ENCODE measurements at regions not wholly inside any gene's neighbourhood (a gene's known extent, or its start where the extent isn't known, plus 50 kb on each side); places are given as distances from the start of the nearest gene placed in this dataset.
"Not testable (repeated sequence)": the region's sequence is repeated elsewhere in the genome, so short reads cannot be mapped to it uniquely, and the experiment has no call there.

DNA sequence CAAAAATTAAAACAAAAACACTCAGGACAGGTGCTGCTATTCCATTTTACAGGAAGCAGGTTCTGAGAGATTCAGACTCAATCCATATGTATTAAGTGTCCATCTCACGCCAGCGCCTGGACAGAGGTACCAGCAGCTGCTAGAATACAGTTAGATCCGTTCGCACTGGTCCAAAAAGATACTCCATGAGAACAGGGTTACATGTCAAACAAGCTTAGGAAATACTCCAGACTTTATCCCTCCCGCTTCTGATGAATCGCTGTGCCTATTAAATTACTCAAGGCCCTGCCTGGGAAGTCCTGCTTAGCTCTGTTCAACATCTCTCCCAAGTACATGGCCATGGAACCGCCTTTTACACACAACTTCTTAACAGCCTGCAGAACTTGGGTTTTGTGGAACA is 50.2 kb upstream of the SLC35C1 start:
- no peak for DNase-seq

DNA sequence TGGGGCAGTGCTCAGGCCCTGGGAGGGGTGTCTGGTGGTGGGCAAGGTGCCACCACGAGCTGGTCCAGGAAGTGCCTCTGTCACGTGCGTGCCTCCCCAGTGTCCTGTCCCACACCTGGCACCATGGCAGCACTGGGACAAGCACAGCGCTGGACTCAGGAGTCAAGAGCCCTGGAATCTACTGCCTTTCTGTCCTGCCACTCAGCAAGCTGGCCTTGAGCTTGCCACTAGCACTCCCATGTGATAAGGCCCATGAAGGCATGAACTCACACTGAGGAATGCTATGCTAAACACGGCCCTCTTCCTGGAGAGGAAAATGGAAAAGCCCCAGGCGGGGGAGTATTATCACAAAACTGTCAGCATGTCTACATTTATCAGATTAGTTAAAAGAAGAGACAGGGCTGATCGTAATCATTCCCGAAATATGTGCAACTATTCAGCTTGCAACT is 50.7 kb upstream of the SLC35C1 start:
- no peak for DNase-seq

- DNase-seq, result peak; percentile 33
Observed at GRCh38 chr11:45752106-45752505, 52.8 kb upstream of the SLC35C1 start.

- DNase-seq, result peak; percentile 82
Observed at GRCh38 chr11:45751430-45751829, 53.5 kb upstream of the SLC35C1 start.

DNA sequence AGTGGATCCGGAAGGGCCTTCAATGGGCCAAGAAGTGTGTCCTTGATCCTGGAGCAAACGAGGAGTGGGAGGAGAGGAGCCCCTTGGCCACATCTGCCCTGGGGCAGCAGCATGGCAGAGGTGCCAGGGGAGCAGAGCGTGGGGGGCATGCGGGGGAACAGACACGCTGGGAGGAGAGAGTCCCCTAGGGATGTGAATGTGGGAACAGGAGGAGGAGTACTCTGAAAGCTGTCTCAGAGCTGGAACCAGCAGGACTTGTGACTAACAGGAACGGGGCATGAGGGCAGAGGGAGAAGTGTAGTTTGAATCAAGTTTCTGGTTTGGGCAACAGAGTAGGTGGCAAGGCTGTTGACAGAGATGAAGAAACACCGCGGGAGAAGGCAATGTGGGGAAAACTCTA is 54.5 kb upstream of the SLC35C1 start:
- DNase-seq, result no peak

GRCh38 chr11:45748801-45749200 is 56.1 kb upstream of the SLC35C1 start:
- no peak for DNase-seq

GRCh38 chr11:45745065-45745811 is 59.7 kb upstream of the SLC35C1 start:
- no peak for DNase-seq

GRCh38 chr11:45743556-45744468 is 61.1 kb upstream of the SLC35C1 start:
- DNase-seq, result no peak

- DNase-seq, result no peak
Observed at GRCh38 chr11:45741582-45741981, 63.4 kb upstream of the SLC35C1 start.

- DNase-seq, result no peak
Observed at GRCh38 chr11:45741032-45741431, 63.9 kb upstream of the SLC35C1 start.

DNA sequence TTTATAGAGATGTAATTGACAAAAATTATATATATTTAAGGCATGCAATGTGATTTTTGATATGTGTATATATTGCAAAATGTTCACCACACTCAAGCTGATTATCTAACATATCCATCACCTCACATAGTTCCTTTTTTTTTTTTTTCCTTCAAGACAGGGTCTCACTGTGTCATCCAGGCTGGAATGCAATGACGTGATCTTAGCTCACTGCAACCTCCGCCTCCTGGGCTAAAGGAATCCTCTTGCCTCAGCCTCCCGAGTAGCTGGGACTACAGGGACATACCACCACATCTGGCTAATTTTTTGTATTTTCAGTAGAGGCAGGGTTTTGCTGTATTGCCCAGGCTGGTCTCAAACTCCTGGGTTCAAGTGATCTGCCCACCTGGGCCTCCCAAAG is 65.1 kb upstream of the SLC35C1 start:
- no peak for DNase-seq

GRCh38 chr11:45739071-45739470 is 65.9 kb upstream of the SLC35C1 start:
- DNase-seq, result not testable (repeated sequence)

GRCh38 chr11:45738194-45738593 is 66.8 kb upstream of the SLC35C1 start:
- not testable (repeated sequence) for DNase-seq

DNA sequence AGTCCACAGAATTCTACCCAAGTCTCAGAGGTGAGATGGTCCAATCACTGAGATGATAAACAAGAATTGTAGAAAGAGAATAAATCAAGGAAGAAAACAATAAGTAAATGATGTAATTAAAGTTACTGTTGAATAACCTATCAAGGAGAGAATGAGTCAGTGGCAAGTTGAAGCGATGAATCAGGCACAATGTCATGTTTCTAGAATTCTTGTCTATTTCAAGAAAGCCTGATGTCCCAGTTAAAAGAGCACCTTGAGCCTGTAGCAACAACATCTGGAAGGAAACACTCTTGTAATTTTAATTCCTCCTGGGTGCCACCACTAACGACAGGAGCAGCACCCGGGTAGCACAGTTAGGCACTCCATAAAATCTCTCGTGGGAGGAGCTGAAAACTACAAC is 67.9 kb upstream of the SLC35C1 start:
- DNase-seq, result no peak

DNA sequence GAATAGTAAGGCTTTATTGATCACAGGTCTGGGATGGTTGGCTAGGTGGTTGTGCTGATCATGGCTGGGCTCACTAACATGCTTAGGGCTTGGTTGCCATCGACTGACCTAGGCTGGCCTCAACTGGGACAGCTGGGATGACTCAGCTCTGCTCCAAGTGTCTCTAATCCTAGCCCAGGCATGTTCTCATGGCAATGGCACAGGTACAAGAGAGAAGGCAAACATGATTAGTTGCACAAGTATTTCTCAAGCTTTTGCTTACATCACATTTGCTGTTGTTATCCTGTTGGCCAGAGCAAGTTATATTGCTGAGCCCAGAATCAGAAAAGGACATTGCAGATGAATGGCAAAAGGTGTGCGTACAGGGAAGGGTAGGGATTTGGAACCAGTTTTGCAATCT is 68.5 kb upstream of the SLC35C1 start:
- DNase-seq, result no peak

GRCh38 chr11:45733176-45733575 is 67.8 kb upstream of the CHST1 start:
- peak; percentile 66 for DNase-seq

GRCh38 chr11:45732343-45732742 is 66.9 kb upstream of the CHST1 start:
- no peak for DNase-seq

DNA sequence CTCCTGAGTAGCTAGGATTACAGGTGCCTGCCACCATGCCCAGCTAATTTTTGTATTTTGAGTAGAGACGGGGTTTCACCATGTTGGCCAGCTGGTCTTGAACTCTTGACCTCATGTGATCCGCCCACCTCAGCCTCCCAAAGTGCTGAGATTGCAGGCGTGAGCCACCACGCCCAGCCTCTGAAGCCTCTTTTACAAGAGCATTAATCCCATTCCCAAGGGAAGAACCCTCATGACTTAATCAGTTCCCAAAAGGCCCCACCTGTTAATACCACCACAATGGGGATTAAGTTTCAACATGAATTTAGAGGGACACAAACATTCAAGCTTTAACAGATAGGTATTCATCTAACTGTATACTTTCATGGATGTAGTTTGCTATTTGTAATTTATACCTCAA is 65.7 kb upstream of the CHST1 start:
- not testable (repeated sequence) for DNase-seq

DNA sequence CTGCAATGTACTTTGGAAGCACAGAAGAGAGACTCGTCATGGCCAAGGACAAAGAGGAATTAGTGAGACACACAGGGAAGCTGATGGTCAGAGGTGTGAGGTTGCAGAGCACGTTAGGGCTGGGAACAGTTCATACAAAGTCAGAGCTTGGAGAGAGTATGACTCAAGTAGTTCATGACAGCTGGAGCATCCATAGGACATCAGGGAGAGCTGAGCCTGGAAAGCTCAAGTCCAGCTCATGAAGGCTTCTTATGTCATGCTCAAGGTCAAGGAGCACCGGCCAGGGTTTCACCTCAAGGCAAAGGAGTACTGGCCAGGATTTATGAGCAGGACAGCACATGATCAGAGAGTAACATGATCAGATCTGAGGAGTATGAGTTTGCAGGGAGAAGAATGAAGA is 64.6 kb upstream of the CHST1 start:
- DNase-seq, result no peak

DNA sequence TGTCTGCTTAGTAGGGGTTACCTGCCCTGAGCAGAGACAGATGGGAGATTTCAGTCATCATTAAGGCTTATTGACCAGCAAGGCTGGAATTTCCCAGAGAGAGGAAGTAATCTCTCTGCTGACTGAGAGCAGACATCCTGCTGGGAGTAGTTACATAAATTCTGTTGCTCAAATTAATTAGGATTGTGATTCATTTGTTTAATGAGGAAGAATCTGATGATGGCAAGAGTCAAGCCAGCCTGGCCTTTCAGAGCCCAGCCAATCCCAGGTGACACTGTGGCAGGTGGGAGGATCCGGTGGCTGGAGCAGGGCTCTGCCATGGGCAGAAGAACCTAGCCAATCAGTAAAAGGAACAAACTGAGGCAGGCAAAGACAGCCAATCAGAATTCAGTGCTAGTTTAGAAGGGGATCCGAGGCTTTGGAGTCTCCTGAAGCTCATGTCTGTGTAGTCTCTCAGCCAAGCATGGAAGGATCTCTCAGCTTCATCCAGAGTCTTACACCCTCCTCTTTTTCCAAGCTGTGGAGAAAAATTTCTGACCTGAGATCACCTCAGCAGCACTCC is 61.2 kb upstream of the CHST1 start:
- DNase-seq, result no peak

DNA sequence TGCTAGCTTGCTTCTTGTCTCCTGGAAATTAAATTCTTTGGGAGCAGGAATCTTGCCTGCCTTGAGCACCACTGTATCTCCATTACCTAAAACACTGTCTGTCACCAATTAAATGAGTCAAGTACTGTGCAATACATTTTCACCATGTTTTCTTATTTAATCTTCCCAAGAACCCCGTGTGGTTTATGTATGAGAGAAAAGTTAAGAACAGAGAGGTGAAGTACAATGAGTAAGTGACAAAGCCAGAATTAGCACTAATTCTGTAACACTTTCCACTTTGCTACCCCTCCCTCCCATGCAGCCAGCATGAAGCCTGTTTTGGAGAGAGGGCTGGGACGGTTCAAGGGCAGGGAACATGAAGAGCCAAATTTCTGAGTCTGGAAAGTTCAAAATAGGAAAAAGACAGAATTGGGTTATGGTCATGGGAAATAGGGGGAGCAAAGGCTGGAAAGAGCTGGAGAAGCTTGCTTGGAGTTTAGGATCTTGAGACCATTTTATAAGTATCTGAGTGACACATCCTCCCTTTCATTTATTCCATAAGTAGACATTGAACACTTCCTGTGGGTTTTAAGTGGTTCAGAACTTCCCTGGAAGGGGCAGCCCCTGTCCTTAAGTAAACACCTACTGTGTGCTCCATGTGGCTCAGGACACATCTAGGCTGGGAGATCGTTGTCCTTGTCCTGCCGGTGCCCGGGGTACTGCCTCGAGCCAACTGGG is 60.5 kb upstream of the CHST1 start:
- DNase-seq, result no peak

GRCh38 chr11:45725121-45725520 is 59.7 kb upstream of the CHST1 start:
- DNase-seq, result no peak

DNA sequence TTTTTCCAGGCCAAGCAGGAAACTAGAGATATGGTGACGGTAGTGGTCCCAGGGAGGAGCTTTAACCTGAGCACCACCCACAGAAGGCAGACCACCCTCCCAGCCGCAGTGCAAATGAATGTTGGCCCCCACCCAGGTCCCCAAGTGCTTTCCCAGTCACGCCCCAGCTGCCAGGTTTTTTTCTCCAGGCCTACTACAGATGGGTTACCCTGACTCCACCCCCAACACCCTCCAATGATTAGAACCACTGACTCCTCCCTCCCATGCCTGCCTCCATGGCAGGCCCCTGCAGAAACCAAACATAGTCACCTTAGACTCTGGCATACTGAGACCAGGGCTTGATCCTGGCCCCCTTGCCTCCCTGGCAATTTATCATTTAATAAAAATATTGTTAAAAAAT is 58.7 kb upstream of the CHST1 start:
- no peak for DNase-seq
